ENCODE measurements at regions not wholly inside any gene's neighbourhood (a gene's known extent, or its start where the extent isn't known, plus 50 kb on each side); places are given as distances from the start of the nearest gene placed in this dataset.
"Not testable (repeated sequence)": the region's sequence is repeated elsewhere in the genome, so short reads cannot be mapped to it uniquely, and the experiment has no call there.

- no peak for TF ChIP-seq CTCF (IDR thresholded peaks at IDR 0.05; ENCODE audit: low read depth, low read length)
- no peak overlapping the region for H3K4me3 ChIP-seq (ENCODE audit: low read depth, low read length)
These were observed 71.8 kb upstream of the GZMB start for GRCh38 chr14:24705840-24706239.

- no peak overlapping the region for H3K4me3 ChIP-seq (ENCODE audit: low read depth, low read length)
- TF ChIP-seq CTCF (IDR thresholded peaks at IDR 0.05; ENCODE audit: low read depth, low read length), result no peak
These were observed 67.1 kb upstream of the GZMB start for GRCh38 chr14:24701062-24701461.

- H3K4me3 ChIP-seq (ENCODE audit: low read depth, low read length), result no peak overlapping the region
- TF ChIP-seq CTCF (IDR thresholded peaks at IDR 0.05; ENCODE audit: low read depth, low read length), result no peak
These were observed 66.5 kb upstream of the GZMB start for GRCh38 chr14:24700511-24700910.

GRCh38 chr14:24699052-24699451, 65.1 kb upstream of the GZMB start:
- TF ChIP-seq CTCF (IDR thresholded peaks at IDR 0.05; ENCODE audit: low read depth, low read length), result no peak

DNA sequence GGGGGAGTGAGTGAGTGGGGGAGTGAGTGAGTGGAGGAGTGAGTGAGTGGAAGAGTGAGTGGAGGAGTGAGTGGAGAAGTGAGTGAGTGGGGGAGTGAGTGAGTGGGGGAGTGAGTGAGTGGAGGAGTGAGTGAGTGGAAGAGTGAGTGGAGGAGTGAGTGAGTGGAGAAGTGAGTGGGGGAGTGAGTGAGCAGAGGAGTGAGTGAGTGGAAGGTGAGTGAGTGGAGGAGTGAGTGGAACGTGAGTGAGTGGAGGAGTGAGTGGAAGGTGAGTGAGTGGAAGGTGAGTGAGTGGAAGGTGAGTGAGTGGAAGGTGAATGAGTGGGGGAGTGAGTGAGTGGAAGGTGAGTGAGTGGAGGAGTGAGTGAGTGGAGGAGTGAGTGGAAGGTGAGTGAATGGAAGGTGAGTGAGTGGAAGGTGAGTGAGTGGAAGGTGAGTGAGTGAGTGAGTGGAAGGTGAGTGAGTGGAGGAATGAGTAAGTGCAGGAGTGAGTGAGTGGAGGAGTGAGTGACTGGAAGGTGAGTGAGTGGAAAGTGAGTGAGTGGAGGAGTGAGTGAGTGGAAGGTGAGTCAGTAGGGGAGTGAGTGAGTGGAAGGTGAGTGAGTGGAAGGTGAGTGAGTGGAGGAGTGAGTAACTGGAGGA, 62.4 kb upstream of the GZMB start:
- H3K4me3 ChIP-seq (ENCODE audit: low read depth, low read length), result not testable (repeated sequence)

More at GRCh38 chr14:24699052-24699451, 65.1 kb upstream of the GZMB start:
- no peak overlapping the region for H3K4me3 ChIP-seq (ENCODE audit: low read depth, low read length)

DNA sequence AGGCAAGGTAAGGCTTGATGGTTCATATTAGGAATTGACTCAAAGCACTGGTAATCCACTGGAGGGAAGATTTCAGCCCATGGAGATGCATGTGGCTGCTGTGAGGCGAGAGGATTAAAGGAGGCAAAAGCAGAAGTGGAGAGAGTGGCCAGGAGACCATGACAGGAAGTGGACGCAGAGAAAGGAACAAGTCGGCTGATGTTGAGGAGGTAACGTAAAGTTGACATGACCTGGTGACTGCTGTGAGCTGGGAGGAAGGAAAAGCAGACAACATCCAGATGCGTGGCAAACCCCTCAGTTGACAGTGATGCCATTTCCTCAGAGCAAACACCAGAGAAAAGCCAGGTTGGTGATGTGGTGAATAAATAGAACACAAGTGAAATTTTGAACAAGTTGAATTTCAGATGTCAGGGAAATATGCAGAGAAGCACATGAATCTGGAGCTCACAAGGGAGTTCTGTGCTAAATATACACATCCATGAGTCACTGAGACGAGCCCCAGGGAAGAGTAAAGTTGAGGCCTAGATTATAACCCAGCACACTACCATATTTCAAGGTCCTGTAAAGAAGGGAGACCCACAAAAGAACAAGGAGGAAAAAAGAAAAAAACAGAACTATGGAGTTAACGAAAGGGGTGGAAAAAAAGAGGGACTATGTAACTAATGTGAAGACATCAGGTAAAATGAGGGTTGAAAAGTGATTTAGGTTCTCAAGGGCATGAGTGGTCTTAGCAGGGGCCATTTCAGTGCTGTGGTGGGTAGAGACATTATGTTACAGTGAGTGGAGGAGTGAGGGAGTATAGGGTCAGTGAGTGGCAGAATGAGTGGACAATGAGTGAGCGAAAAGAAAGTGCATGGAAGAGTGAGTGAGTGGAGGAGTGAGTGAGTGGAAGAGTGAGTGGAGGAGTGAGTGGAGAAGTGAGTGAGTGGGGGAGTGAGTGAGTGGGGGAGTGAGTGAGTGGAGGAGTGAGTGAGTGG, 61.6 kb upstream of the GZMB start:
- TF ChIP-seq CTCF (IDR thresholded peaks at IDR 0.05; ENCODE audit: low read depth, low read length), result no peak
- no peak overlapping the region for H3K4me3 ChIP-seq (ENCODE audit: low read depth, low read length)

DNA sequence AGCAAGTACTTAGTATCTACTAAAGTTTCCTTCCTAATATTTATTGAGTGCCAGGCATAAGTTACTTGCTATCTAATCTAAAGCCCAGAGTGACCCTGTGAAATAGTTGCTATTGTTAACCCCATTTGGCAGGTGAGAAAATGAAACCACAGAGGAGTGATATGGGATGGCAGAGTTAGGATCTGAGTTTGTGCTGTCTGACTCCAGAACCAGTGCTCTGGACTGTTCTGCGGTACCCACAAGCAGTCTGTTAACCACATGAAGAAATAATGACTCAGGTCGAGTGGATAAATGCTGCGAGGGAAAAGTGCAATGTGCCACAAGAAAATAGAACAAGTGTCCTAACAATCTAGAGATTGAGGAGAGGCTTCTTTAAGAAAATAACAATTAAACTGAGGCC, 60.7 kb upstream of the GZMB start:
- no peak for TF ChIP-seq CTCF (IDR thresholded peaks at IDR 0.05; ENCODE audit: low read depth, low read length)
- H3K4me3 ChIP-seq (ENCODE audit: low read depth, low read length), result no peak overlapping the region
